ENCODE measurements at regions not wholly inside any gene's neighbourhood (a gene's known extent, or its start where the extent isn't known, plus 50 kb on each side); places are given as distances from the start of the nearest gene placed in this dataset.

DNA sequence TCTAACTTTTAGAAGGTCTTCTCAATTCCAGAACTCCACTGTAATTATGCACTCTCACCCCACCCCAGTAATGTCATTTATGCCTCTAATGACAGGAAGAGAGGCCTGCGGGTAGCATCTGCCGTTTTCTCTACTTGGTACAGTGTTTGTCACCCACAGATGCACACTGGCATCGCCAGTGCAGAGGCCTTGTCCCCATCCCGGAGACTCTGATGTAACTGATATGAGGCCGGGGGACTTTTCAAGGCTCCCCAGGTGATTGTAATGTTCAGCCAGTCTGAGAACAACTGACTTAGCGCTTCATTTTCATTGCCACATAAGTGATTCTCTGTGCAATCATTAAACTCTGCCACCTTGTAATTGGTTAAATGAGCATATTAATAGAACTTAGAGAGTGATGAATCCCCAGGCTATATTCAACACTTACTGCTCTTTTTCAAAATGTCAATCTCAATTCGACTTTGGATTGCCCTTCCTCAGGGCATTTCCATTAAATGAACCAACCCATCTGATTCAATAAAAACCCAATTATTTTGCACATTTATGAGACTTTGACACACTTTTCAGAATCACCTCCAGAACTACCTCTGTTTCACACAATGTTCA lies 113.2 kb downstream of the HERPUD2 start:
- no peaks in the 10 kb centered on the region for H3K9me3 ChIP-seq (replicated peaks)
- no peak overlapping the region for H3K27ac ChIP-seq
- H3K36me3 ChIP-seq = no peaks in the 10 kb centered on the region
- H3K4me1 ChIP-seq (replicated peaks) = no peaks in the 10 kb centered on the region
- no peaks in the 10 kb centered on the region for H3K27me3 ChIP-seq (replicated peaks)
- no peak overlapping the region for H3K4me3 ChIP-seq
- no peak for DNase-seq (ENCODE audit: low read depth in 1 of 2, low spot score in 2 of 2)

- no peak for DNase-seq (ENCODE audit: low read depth in 1 of 2, low spot score in 2 of 2)
Measured at GRCh38 chr7:35576031-35576573, 118.8 kb downstream of the HERPUD2 start.

DNA sequence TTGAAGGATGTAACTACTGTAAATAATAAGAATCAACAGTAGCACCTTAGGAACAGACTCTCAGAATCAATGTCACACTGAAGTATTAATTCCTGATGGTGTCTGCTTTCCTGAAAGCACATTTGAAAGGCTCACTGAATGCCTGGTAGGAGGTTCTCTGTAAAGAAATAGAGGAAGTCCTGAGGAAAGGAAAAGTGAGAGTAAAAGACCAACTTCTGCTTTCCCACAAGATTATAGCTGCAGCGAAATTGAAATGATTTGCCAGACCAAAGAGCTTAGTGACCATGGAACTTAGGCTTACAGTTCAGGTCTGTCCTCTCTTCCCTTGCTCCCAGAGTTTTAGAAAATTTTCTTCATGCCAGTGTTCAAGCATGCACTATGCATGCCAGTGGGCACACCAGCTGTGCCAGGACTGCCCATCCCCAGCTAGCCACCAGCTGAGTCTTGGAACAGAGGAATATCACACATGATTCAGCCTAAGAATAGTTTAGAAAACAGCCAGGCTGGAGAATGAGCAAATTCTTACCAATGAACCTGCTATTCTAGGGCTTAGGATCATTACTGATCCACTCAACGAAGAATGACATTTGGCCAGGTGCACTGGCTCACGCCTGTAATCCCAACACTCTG lies 123.2 kb downstream of the HERPUD2 start:
- no peaks in the 10 kb centered on the region for H3K9me3 ChIP-seq (replicated peaks)
- DNase-seq (ENCODE audit: low read depth in 1 of 2, low spot score in 2 of 2) = no peak
- no peaks in the 10 kb centered on the region for H3K36me3 ChIP-seq
- no peaks in the 10 kb centered on the region for H3K27me3 ChIP-seq (replicated peaks)
- H3K4me3 ChIP-seq = no peak overlapping the region
- H3K27ac ChIP-seq = no peak overlapping the region
- H3K4me1 ChIP-seq (replicated peaks) = no peaks in the 10 kb centered on the region

More at GRCh38 chr7:35576031-35576573, 118.8 kb downstream of the HERPUD2 start:
- no peak overlapping the region for H3K4me3 ChIP-seq
- H3K27ac ChIP-seq = no peak overlapping the region
- no peaks in the 10 kb centered on the region for H3K4me1 ChIP-seq (replicated peaks)
- no peaks in the 10 kb centered on the region for H3K9me3 ChIP-seq (replicated peaks)
- H3K27me3 ChIP-seq (replicated peaks) = no peaks in the 10 kb centered on the region
- no peaks in the 10 kb centered on the region for H3K36me3 ChIP-seq

DNA sequence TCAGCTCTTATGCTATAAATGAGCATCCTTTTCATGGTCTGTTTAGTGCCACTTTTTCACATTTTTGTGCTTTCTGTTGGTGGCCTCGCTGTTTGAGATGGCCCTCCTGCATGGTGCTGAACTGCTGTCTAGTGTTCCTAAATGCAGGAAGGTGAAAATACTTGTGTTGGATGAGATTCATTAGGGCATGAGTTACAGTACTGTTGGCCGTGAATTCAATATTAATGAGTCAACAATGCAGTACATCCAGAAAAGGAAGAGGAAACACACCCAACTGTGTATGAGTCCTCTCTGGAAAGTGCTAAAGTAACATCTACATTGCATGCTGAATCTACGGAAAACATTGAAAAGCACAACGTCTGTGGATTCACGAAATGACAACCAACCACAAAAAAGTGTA lies 124.0 kb downstream of the HERPUD2 start:
- Histone ChIP-seq H3K27me3 (replicated peaks) (no peaks in the 10 kb centered on the region), H3K27ac (no peak overlapping the region), H3K36me3 (no peaks in the 10 kb centered on the region), H3K4me1 (replicated peaks) (no peaks in the 10 kb centered on the region), H3K4me3 (no peak overlapping the region), H3K9me3 (replicated peaks) (no peaks in the 10 kb centered on the region)
- DNase-seq (ENCODE audit: low read depth in 1 of 2, low spot score in 2 of 2) = no peak

DNA sequence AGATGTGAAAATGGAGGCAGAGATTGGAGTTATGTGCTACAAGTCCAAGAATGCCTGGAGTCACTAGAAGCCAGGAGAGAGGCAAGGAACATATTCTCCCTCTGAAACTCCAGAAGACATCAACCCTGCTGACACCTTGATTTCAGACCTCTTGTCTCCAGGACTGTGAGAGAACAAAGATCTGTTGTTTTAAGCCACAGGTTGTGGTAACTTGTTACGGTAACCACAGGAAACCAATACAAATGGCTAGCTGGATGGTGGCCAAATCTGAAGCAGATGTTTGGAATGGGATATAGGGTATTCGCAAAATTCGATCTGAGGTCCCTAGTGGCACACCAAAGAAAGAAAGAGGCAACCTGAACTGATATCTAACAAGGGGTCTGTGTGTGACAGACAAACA lies 129.0 kb downstream of the HERPUD2 start:
- no peak overlapping the region for H3K27ac ChIP-seq
- DNase-seq (ENCODE audit: low read depth in 1 of 2, low spot score in 2 of 2) = no peak
- no peak overlapping the region for H3K4me3 ChIP-seq
- H3K4me1 ChIP-seq (replicated peaks) = no peaks in the 10 kb centered on the region
- no peaks in the 10 kb centered on the region for H3K27me3 ChIP-seq (replicated peaks)
- no peaks in the 10 kb centered on the region for H3K9me3 ChIP-seq (replicated peaks)
- no peaks in the 10 kb centered on the region for H3K36me3 ChIP-seq

GRCh38 chr7:35558841-35559240 lies 136.1 kb downstream of the HERPUD2 start:
- Histone ChIP-seq H3K36me3 (no peaks in the 10 kb centered on the region), H3K4me1 (replicated peaks) (no peaks in the 10 kb centered on the region), H3K27me3 (replicated peaks) (0 out of 2 replicates have a peak, but pooled peaks cover 2% of the 10 kb centered on the region), H3K27ac (no peak overlapping the region), H3K9me3 (replicated peaks) (no peaks in the 10 kb centered on the region), H3K4me3 (no peak overlapping the region)
- no peak for DNase-seq (ENCODE audit: low read depth in 1 of 2, low spot score in 2 of 2)

DNA sequence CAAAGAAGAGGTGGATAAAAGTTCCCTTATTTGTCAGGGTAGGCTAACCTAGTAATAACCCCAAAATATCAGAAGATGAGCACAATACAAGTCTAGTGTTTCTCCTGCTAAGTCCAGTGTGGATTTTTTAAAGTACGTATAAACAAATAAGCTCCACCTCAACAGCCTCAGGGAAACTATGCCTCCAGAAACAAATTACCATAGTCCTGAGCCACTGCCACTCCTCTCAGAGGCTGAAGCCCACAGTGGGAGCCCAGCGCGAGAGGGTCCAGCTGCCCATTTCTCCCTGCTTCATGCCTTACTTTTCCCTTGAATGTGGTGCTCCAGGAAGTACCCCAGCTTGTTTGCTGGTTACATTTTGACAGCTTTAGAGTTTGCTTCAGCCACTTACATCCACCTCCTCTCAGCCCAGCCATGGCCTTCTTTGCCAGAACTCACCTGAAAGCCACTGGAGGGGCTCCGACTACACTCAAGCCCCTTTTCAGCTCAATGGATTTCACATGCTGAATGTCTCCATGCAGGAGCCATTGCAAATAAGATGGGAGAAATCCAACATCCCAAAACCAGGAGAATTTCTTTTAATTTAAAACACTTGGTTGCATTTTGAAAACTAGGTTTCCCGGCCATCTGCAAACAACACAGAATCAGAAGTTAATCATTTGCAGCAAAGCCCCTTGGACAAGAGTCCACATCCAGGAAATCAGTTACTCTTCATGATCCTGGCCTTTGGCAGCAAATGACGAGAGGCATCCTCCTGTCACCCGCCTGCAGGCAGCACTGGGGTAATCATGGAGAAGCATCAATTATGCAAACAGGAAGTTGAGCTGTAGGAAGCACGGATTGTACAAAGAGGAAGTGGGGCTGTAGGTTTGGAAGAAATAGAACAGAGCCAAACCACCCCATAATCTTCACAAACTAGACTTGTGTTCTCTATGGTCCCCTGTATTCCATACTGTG lies 138.1 kb downstream of the HERPUD2 start:
- Histone ChIP-seq H3K4me3 (no peak overlapping the region), H3K27me3 (replicated peaks) (peaks cover 2% of the 10 kb centered on the region; the same call in 1 of the 2 replicates), H3K27ac (no peak overlapping the region), H3K9me3 (replicated peaks) (no peaks in the 10 kb centered on the region), H3K36me3 (no peaks in the 10 kb centered on the region), H3K4me1 (replicated peaks) (no peaks in the 10 kb centered on the region)
- no peak for DNase-seq (ENCODE audit: low read depth in 1 of 2, low spot score in 2 of 2)

DNA sequence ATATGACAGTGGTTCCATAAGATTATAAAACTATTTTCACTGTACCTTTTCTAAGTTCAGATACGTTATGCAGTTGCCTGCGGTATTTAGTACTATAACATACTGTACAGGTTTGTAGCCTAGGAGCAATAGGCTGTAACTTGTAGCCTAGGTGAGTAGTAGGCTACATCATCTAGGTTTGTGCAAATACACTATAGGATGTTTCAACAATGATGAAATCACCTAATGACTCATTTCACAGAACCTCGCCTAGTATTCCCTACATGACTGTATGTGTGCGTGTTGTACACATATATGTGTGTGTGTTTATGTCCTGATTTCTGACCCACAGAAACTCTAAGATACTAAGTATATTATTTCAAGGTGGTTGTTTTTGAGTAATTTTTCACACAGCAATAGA lies 139.0 kb downstream of the HERPUD2 start:
- no peak overlapping the region for H3K27ac ChIP-seq
- H3K36me3 ChIP-seq = no peaks in the 10 kb centered on the region
- DNase-seq (ENCODE audit: low read depth in 1 of 2, low spot score in 2 of 2) = no peak
- H3K4me1 ChIP-seq (replicated peaks) = no peaks in the 10 kb centered on the region
- peaks cover 2% of the 10 kb centered on the region; the same call in 1 of the 2 replicates for H3K27me3 ChIP-seq (replicated peaks)
- H3K4me3 ChIP-seq = no peak overlapping the region
- H3K9me3 ChIP-seq (replicated peaks) = no peaks in the 10 kb centered on the region

DNA sequence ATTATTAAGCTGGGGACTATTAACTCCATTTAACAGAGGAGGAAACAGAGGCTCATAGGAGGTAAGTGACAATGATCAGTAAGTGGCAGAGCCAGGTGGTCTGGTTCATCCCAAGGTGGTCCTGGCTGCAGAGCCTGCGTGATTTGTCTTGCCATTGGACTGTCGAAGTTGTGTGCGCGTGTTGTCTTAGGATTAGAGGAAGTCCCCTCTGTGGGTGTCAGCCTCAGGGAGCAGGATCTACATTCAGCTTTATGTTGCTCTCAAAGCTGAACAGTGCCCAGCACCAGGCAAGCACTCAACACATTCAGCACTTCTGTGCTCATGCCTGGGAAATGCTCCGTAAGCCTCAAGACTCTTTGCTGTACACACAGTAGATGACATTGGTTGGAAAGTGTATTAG lies 139.5 kb downstream of the HERPUD2 start:
- no peak overlapping the region for H3K4me3 ChIP-seq
- no peaks in the 10 kb centered on the region; the same call in 1 of the 2 replicates for H3K27me3 ChIP-seq (replicated peaks)

DNA sequence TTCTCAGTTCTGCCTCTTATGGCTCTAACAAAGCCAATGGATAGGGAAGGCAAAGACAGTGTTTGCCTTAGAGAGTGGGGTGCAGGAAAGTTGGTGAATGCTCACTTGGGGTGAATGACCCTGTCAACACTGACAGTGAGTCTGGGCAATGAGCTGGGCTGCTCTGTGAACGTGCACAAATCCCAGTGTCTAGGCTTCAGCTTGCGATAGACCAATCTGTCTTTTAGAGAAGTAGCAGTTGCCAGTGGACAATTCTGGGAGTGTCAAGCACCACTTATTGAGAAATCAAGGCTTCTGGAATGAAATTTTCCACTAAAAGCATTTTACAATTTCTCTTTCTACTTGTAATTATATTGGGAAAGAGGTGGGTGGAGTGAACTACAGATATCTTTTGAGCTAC lies 141.4 kb downstream of the HERPUD2 start:
- no peak overlapping the region for H3K27ac ChIP-seq
- H3K36me3 ChIP-seq = no peaks in the 10 kb centered on the region
- DNase-seq (ENCODE audit: low read depth in 1 of 2, low spot score in 2 of 2) = no peak

More for the DNA sequence above, 139.5 kb downstream of the HERPUD2 start:
- H3K9me3 ChIP-seq (replicated peaks) = no peaks in the 10 kb centered on the region
- DNase-seq (ENCODE audit: low read depth in 1 of 2, low spot score in 2 of 2) = no peak
- no peaks in the 10 kb centered on the region for H3K4me1 ChIP-seq (replicated peaks)
- no peaks in the 10 kb centered on the region for H3K36me3 ChIP-seq
- H3K27ac ChIP-seq = no peak overlapping the region

DNA sequence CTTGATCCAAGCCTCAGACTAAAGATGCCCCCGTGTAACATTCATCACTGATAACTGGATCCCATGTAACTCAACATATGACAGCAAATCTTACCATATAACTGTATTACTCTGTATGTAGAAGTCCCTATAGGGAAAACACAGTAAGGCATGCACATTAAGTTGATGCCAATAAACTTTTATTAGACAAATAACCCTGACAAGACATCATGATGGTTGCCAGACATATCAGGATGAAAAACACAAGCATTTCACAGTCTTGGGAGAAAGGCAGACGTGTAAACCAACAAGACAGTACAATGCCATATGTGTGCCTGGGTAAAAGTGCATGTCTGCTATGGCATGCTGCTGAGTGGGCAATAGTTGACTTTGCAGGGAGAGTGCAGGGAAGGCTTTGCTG lies 142.2 kb downstream of the HERPUD2 start:
- Histone ChIP-seq H3K27ac (no peak overlapping the region), H3K27me3 (replicated peaks) (no peaks in the 10 kb centered on the region; the same call in 1 of the 2 replicates), H3K4me1 (replicated peaks) (no peaks in the 10 kb centered on the region), H3K36me3 (no peaks in the 10 kb centered on the region), H3K4me3 (no peak overlapping the region), H3K9me3 (replicated peaks) (no peaks in the 10 kb centered on the region)
- no peak for DNase-seq (ENCODE audit: low read depth in 1 of 2, low spot score in 2 of 2)

More for the DNA sequence above, 141.4 kb downstream of the HERPUD2 start:
- Histone ChIP-seq H3K9me3 (replicated peaks) (no peaks in the 10 kb centered on the region), H3K27me3 (replicated peaks) (no peaks in the 10 kb centered on the region; the same call in 1 of the 2 replicates), H3K4me3 (no peak overlapping the region), H3K4me1 (replicated peaks) (no peaks in the 10 kb centered on the region)

- H3K27ac ChIP-seq = no peak overlapping the region
- H3K27me3 ChIP-seq (replicated peaks) = no peaks in the 10 kb centered on the region; the same call in none of the 2 replicates
- H3K4me3 ChIP-seq = no peak overlapping the region
- no peaks in the 10 kb centered on the region for H3K9me3 ChIP-seq (replicated peaks)
- no peaks in the 10 kb centered on the region for H3K4me1 ChIP-seq (replicated peaks)
- H3K36me3 ChIP-seq = no peaks in the 10 kb centered on the region
- no peak for DNase-seq (ENCODE audit: low read depth in 1 of 2, low spot score in 2 of 2)
Measured at GRCh38 chr7:35551321-35552081, 143.4 kb downstream of the HERPUD2 start.

- Histone ChIP-seq H3K4me3 (no peak overlapping the region), H3K27ac (no peak overlapping the region), H3K36me3 (no peaks in the 10 kb centered on the region), H3K9me3 (replicated peaks) (no peaks in the 10 kb centered on the region), H3K4me1 (replicated peaks) (no peaks in the 10 kb centered on the region), H3K27me3 (replicated peaks) (no peaks in the 10 kb centered on the region; the same call in none of the 2 replicates)
- DNase-seq (ENCODE audit: low read depth in 1 of 2, low spot score in 2 of 2) = no peak
Measured at GRCh38 chr7:35550831-35551230, 144.1 kb downstream of the HERPUD2 start.

Measured in SJSA1 (cell line).